ACHN (cell line): ENCODE measurements at regions not wholly inside any gene's neighbourhood (a gene's known extent, or its start where the extent isn't known, plus 50 kb on each side); places are given as distances from the start of the nearest gene placed in this dataset.

ENCODE experiments used
- DNase-seq: peaks from one replicate; pipeline ENCODE4 v3.0.0-alpha.2; 2015
- in situ Hi-C: cut with HindIII; loops from 2 replicates; pipeline ENCODE4 v1.10.0; 2017; ENCODE audit warnings: low sequenced_read_pairs, low pct_ligation_motif_present, low pct_unique_long_range_greater_than_20kb

DNA sequence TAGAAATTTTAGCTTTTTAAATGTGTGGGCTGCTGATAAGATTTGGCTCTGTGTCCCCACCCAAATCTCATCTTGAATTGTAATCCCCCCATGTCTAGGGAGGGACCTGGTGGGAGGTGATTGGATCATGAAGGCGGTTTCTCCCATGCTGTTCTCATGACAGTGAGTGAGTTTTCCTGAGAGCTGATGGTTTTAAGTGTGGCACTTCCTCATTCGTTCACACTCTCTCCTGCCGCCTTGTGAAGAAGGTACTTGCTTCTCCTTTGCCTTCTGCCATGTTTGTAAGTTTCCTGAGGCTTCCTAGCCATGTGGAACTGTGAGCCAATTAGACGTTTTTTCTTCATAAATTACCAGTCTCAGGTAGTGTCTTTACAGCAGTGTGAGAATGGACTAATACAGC lies 127.8 kb upstream of the MVB12B start:
- in situ Hi-C loops = no loop called here
- DNase-seq = no peak

DNA sequence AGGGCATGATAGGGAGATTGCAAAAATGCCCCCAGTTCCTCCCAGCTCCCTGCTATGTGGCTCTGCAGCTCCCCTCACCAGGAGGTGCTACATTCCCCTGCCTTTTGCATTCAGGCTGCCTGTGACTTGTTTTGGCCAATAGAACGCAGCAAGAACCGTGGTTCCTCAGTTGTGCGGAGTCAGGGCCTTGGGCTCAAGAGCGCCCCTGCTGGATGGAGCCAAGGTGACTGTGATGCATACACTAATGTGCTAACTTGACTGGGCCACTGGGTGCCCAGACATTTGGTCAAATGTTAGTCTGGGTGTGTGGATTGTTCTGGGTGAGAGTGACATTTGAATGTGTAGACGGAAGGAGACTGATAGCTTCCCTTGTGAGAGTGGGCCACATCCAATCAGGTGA lies 123.3 kb upstream of the MVB12B start:
- no peak for DNase-seq
- in situ Hi-C loops = no loop called here

DNA sequence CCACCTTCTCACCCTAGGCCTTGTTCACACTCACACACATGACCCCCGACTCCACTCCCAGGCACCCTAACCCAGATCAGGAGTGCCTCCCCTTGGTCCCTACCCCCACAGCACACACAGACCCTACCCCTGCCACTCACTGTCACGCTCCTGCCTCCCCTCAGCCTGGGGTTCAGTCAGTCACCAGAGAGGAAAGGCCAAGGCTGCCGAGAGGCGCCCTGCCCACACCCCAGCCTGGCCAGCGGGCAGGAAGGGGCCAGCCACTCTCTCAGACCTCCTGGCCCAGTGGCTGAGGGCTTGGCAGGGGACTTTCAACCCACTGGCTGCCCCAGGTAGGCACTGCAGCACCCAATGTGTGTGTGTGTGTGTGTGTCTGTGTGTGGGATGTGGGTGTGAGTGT lies 122.4 kb upstream of the MVB12B start:
- in situ Hi-C loops = no loop called here
- DNase-seq = no peak

DNA sequence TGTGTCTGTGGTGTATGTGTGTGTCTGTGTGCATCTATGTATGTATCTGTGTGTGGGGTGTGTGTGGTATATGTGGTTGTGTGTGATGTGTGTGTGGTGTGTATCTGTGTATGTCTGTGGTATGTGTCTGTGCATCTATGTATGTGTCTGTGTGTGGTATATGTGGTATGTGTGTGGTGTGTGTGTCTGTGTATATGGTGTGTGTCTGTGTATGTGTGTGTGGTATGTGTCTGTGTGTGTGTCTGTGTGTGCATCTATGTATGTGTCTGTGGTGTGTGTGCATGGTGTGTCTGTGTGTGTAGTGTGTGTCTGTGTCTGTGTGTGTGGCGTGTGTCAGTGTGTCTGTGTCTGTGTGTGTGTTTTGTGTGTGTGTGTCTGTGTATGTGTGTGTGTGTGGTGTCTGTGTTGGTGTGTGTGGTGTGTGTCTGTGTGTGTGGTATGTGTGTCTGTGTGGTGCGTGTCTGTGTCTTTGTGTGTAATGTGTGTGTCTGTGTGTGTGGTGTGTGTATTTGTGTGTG lies 121.9 kb upstream of the MVB12B start:
- no peak for DNase-seq
- in situ Hi-C loops = no loop called here

DNA sequence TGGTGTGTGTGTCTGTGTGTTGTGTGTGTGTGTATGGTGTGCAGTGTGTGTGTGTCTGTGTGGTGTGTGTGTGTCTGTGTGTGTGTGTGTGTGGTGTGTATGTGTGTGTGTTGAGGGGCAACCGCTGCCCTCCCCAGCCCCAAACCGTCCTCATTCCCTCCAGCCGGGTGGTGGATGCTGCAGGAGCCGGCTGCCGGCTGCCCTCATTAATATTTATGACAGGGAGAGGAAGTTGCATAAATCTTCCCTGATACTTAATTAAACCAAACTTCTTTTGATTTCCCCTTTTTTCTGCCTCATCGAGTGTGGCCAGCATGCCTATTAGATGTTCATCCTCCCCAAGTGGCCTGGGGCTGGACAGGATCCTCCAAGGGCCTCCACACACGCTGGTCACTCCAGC lies 121.4 kb upstream of the MVB12B start:
- in situ Hi-C loops = no loop called here
- DNase-seq = no peak

DNA sequence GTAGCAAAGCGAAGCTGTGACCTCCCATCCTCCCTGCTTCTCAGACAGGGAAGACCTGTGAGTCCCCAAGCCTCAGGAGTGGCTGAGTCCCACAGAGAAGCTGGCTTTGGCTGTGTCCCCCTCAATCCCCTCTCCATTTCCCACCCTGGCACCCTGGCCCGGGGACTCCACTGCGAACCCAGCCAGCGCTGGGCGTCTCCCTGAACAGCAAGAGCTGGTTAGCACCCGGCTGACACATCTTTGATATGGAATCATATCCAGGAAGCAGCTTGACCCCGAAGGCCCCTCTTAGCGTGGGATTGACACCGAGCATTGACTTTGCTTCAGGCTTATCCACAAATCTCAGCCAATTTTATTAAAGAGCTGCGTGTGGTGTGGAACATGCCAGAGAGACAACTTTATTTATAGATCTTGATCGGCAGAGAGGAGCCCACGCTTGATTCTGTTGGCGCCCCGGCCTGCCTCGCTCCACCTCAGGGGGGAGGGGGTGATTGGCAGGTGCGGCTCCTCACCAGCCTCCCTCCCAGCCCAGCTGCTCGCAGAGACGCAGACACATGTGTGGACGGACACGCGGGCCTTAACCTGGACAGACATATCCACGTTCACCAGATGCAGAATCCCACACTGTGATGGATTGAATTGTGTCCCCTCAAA lies 120.7 kb upstream of the MVB12B start:
- in situ Hi-C loops = no loop called here
- DNase-seq = no peak

DNA sequence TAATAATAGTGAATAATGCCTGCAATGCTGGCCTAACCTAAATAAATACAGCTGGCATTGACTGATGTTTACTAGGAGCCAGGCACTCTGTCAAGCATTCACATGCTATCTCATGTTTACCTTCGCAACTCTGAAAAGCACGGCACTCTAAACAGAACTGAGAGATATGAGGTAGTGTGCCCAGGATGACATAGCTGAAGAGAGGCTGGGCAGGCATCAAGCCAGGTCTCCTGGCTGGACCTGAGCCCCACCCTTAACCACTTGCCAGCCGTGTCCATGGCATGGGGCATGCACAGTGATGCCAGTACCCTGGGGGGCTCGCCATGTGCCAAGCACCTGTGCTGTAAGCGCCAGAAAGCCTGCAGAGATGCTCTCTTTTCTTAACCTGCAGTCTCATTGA lies 119.4 kb upstream of the MVB12B start:
- DNase-seq = no peak

DNA sequence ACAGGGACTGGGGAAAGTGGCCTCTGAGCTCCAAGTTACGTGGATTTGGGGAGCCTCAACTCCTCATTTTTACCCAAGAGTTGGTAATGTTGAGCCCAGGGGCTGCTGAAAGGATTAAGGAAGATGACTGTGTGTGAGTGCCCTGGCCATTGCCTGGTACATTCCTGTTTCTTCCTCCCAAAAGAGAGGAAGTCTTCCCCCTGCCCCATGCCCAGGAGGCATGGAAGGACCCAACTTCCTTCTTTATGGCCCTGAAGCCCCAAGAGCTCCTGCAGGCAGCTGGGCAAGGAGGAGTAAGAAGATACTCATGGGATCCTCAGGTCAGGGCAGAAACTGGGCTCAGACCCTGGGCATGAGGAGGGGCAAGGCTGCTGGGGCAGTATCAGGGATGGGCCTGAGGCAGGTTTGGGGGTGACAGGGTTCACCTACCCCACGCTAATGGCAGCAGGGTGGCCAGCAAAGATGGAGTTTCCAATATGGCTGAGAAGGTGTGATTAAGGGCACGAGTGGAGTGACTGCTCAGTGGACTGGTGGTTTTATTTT lies 118.3 kb upstream of the MVB12B start:
- no peak for DNase-seq
- in situ Hi-C loops = no loop called here

More for the DNA sequence above, 119.4 kb upstream of the MVB12B start:
- in situ Hi-C loops = no loop called here

DNA sequence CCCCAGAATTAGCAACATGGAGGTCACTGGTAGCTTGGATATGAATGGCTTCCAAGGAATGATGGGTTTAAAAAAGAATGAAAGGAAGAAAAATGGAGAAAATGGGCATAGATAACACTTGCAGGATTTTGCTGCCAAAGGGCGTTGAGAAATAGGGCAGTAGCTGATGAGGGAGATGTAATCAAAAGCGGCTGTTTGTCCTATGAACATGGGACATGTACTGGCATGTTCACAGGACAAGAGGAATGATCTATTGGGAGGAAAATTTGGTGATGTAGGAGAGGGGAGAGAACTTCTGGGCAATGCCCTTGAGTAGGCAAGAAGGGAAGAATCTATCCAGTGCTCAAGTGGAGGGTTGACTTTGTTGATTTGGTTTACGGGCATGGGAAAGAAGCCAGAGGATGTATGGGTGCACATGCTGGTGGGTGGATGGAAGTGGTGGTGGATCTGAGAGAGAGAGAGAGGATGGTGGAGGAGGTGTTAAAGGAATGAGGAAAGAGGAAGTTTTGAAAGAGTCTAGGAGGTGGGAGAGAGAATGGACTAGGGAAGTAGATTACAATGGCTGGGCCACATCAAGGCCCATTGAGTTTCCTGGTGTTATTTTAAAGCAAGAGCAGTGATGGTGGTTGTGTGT lies 115.1 kb upstream of the MVB12B start:
- no peak for DNase-seq
- in situ Hi-C loops = no loop called here

DNA sequence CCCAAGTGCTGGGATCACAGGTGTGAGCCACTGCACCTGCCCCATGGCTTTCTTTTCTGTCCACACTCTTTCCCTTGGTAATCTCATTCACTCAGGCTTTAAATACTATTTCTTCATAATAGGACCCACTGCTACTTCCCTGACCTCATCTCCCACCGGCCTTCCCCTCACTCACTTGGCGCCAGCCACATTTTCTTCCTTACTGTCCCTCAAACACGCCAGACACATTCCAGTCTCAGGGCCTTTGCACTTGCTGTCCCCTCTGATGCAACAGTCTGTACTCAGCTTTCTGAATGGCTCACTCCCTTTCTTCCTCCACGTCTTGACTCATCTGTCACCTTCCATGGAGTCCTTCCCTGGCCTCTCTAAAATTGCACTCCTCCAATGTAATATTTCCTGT lies 111.1 kb upstream of the MVB12B start:
- DNase-seq = no peak
- in situ Hi-C loops = no loop called here

DNA sequence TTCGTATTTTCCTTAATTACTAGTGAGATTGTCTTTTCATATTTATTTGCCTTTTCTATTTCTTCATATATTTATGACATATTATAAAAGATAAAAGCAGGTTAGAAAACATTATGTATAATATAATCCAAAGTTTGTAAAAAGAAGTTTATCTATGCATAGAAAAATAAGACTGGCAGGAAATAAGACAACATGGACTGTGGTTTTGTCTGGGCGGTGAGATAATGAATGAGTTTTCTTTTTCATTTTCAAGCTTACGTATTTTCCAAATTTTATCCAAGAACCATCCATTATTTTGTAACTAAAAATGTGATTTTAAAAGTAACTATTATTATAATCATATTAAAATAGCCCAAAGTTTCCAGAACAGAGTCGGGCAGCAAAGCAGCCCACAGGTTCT lies 109.8 kb upstream of the MVB12B start:
- in situ Hi-C loops = no loop called here
- DNase-seq = no peak

DNA sequence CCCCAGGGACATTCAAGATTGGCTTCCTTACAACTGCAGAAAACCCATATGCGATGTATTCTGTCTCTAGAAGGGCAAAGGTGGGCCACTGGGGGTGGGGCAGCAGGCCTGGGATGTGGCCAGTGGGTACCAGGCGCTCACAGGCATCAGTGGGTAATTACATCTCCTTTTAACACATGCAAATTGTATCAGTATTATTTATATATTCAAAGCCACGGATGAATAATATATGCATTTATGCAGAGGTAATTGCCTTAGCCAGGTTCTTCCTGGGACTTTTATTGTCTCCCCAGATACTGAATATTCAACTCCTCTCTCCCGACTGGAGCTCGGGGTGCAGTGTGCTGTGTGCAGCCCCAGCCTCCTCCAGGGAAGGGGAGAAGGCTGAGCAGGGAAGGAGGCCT lies 109.4 kb upstream of the MVB12B start:
- in situ Hi-C loops = no loop called here
- no peak for DNase-seq

DNA sequence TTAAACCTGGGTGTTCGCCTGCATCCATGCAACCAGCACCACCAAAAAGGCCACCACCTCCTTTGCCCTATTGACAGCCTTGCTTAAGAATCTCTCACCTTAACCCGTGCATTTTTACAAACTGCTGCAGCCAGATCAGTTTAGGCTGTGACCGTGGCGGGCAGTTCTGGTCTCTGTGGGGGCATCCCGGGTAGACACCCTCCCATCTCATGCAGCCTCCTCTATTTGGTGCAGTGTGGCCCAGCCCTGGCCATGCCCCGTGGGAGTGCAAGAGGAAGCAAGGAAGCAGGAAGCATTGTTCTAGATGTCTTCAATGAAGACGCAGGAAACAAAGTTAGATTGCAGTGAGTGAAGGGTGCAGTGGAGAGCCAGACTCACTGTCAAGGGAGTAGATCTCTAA lies 108.8 kb upstream of the MVB12B start:
- in situ Hi-C loops = no loop called here
- DNase-seq = no peak

DNA sequence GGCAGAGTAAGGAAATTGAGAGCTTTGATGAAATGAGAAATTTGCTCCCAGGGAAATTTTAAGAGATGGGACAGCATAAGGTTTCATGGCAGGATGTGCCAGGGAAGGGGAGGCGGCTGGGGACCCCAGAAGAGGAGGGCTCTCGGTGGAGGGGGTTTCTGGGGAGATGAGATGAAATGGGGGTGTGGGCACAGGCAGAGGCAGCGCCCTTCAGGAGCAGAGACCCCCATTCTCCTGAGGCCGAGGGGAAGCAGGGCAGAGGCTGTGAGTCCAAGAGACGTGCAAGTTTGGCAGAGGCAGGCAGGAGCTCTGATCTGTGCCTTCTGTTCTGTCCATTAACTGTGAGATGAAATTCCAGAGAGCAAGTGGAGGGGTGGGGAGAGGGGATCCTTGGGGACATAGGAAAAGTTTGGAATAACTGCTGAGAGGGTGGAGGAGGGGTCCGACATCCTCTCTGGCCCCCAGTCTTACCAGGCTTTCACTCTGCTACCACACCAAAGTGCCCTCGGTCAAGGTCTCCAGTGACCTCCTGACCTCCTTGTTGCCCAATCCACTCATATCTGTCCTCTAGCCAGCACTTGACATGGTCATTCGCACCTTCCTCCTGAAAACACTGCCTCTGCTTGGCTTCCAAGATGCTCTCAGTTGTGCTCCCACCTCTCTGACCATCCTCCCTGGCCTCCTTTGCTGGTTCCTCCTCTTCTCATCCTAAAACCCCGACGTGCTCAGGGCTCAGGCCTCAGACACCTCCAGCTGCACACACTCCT lies 108.1 kb upstream of the MVB12B start:
- no peak for DNase-seq
- in situ Hi-C loops = no loop called here

DNA sequence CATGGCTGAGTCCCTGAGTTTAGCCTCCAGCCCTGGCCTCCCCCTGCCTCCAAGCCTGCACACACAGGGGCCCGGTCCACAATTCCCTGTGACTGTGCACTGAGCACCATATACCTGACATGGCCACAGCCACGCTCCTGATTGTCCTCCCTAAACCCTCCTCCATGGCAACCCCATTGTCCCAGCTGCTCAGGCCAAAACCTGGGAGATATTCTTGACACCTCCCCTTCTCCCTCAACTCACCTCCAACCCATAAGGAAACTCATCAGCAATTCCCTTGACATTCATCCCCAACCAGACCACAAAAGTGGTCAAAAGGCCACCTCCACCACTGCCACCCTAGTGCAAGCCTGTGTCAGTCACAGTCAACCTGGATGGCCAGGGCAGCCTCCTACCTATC lies 107.5 kb upstream of the MVB12B start:
- in situ Hi-C loops = no loop called here
- DNase-seq = no peak

DNA sequence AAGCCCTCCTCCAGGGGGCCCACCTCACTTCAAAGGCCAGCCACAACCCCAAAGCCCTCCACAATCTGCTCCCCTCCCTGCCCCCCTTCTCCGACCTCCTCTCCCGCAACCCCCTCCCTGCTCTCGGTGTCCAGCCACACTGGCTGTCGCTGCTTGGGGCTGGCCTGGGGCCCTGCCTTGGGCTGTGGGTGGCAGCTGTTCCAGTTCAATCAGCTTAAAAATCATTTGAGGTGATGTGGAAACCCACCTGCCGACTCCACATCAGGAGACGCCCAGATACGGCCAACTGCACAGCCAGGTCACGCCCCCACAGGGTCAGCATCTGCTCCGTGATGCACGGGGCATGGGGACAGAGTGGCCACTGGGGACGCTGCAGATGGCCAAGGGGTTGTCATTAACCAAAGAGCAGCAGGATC lies 107.0 kb upstream of the MVB12B start:
- in situ Hi-C loops = no loop called here
- no peak for DNase-seq

DNA sequence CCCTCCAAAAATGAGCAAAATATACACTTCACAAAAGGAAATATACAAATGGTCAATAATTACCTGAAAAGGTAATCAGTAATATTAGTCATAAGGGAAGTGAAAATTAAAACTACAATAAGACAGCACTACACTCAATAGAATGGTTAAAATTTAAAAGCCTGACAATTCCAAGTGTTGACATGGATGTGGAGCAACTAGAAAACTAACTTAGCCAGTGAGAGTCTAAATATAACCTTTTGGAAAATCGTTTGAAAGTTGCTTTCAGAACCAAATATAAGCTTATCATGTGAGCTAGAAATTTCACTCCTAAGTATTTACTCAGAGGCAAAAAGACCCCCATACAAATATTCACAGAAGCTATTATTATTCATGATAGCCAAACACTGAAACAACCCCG lies 105.1 kb upstream of the MVB12B start:
- in situ Hi-C loops = no loop called here
- DNase-seq = no peak

DNA sequence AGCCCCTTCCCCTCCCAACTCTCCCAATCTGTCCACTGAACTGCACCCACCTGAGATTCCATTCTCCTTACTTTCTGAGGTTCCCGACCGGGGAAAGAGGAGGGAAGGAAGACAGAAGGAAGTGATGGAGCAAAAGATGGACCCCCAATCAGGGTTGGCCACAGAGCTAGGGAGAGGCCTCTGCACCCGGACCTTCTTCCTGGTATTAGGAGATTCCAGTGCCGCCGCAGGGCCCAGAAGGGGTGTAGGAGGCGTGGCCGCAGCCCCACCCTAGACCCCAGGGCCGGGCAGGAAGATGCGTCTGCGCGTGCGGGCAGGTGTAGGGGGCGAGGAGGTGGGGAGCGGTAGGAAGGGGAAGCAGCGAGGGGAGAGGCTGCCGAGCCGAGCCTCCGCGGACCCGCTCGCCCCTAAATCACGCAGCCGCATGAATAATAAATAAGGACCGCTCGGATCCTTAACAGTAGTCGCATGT lies 104.2 kb upstream of the MVB12B start:
- in situ Hi-C loops = no loop called here
- DNase-seq = no peak

DNA sequence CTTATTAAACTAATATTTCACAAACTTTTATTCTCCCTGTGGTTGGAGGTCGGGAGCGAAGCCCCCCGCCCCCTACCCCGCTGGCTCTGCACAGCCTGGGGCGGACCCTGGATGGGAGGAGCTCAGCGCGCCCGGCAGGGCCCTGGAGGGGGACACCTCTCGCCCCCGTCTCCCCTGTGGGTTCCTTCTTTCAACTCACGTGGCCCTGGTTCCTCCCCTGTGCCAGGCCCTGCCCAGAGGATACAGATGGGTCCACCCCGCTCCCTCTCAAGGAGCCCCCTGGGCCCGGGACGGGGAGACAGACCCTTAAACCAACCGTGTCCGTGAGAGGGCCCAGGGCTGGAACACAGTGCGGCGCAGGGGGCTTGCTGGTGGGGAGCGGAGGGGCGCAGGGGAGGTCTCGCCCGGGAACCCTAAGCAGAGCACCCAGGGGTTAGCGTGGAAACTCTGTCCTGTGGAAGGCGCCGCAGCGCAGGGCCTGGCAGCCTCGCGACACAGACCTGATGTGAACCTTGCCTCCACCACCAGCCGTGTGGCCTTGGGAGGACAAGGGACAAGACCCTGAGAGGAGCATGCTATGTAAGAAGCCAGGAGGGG lies 103.7 kb upstream of the MVB12B start:
- in situ Hi-C loops = no loop called here
- no peak for DNase-seq
